GM19351 (cell line): ENCODE measurements at regions not wholly inside any gene's neighbourhood (a gene's known extent, or its start where the extent isn't known, plus 50 kb on each side); places are given as distances from the start of the nearest gene placed in this dataset.

Experiments used
- ATAC-seq: cut with Tn5 transposase; IDR thresholded peaks from one replicate; pipeline ENCODE4 v1.9.1; 2021; ENCODE audit warnings: mild to moderate bottlenecking, moderate library complexity; ENCODE audit not compliant: unreplicated experiment

DNA sequence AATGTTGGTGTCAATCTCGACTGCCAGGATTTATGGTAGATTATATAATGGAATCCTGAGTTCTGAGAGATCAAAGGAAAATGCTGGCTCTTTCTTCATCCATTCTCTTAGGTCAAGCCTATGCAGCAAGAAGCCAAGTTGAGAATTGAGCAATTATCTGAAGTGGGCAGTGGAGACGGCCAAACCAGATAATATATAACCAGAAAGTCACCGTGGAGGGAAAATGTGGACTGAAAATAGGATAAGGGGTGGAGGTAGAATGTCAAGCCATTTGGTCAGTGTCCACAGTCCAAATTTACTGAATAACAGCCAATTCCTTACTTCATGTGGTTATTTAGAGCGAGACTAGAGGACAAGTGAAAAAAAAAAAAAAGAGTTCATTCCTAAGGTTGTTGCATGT lies 107.8 kb upstream of the ESR1 start:
- no peak for ATAC-seq

DNA sequence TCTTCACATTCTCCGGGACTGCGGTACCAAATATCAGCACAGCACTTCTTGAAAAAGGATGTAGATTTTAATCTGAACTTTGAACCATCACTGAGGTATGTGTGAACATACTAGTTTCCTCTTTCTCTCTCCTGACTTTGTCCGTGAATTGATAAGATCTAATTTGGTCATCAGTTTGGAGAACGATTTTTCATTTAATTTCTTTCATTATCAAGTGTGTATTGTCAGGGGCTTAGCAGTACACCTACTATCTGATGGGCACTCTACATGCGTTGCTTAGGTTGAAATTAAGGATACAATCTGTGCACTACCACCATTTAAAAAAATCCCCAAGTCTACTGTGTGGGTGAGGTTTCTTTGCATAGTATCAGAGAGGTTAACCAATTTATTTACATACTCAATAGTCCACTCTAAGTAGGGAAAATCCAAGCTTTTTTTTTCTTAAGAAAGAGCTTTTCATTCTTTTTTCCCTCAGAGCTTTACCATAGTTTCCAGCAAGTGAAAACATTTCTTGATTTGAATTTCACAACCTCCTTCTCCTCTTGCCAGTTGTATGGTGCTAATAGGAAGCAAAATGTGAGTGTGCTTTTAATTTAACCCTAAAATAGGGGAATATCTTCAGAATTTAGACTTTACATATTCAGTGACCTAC lies 105.4 kb upstream of the ESR1 start:
- peak; percentile 84 for ATAC-seq

DNA sequence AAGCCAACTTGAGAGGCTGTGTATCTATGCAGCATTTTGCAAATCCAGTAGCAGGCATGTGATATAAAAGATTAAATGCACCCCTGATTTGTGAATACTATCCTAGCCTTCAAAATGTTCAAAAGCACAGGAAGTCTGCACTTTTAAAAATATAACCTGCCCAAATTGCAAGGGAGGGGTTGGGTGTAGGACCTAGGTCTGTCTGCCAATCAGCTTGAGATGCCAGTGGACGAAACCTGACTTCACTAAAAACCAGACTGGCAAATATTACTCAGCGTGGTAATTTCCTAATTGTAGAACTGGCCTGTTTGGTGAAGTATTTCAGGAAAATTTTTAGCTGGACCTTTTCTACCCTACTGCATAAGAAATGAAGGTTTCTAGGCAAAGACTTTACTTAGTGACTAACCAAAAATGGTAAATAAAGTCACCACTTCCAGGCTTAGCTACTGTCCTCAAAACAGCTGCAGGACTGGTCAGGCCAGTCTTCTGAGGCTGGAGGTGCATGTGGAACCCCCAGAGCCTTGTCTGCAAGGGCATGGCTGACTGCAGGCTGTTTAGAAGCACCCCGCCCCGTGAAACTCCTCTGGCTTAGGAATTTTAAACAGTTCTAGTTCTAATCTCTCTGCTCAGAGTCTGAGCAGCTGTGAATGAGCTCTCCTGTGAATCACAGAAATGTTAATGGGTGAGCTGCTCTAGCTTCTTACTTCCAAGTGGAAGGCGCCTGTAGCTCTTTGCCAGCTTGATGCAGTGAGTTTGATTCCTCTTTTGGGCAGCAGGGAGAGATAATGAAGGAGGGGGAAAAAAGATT lies 104.4 kb upstream of the ESR1 start:
- ATAC-seq, result peak; percentile 42

DNA sequence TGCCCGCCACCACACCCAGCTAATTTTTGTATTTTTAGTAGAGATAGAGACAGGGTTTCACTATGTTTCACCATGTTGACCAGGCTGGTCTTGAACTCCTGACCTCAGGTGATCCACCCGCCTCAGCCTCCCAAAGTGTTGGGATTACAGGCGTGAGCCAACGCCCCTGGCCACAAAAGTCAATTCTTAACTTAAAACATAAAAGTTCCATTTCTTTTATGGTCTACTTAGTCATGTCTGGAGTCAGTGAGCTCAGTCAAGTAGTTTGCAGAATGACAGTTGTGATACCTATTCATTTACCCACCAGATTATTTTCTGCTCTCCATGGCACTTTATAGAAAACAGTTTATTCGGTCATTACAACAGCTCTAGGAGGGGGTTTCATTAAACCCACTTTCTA lies 103.1 kb upstream of the ESR1 start:
- ATAC-seq, result no peak

DNA sequence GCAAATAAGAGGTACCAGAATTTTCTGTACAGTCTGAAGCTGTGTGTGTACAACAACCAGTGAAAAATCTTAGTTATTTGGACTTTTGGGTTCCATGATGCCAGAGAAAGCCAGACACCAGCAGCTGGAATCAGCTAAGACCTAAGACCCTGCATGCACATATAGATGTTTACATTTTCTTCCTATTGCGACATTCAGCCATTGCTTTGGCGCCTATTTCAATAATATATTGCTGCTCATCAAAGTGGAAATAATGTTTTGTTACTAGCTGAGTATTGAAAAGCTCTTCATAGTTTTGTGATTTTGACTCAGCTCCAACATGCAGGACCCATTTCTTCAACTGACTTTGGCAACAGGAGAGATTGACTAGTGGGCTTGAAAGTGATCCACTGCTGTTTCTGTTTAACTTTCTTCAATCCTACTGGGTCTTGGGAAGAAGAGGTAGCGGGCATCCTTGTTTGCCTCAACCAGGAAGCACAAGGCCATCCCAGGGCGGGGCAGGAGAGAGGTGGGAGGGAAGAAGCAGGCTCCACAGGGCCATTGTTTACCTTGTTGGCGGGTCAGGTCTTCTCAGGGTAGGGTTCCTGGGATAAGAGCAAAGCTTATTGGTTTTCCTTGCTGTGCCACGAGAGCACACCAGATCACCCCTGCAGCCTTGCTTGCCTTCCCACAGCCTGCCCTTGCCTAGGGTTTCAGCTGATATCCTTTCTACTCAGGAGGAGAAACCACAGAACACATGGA lies 101.3 kb upstream of the ESR1 start:
- ATAC-seq, result no peak

DNA sequence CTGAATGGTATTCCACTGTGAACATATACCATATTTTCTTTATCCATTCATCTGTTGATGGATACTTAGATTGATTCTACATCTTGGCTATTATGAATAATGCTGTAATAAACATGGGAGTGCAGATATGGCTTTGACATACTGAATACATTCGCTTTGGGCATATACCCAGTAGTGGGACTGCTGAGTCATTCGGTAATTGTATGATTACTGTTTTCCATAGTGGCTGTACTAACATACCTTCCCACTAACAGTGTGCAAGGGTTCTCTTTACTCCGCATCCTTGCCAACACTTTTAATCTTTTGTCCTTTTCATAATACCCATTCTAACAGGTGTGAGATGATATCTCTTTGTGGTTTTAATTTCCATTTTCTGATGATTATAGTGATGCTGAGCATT lies 98.2 kb upstream of the ESR1 start:
- ATAC-seq, result no peak

DNA sequence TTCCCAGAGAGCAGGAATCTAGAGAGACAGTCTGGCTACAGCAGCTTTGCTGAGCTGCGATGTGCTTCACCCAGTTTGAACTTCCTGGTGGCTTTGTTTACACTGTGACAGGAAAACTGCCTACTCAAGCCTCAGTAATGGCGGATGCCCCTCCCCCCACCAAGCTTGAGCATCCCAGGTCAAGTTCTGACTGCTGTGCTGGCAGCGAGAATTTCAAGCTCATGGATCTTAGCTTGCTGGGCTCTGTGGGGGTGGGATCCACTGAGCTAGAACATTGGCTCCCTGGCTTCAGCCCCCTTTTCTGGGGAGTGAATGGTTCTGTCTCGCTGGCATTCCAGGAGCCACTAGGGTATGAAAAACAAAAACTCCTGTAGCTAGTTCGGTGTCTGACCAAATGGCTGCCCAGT lies 91.0 kb upstream of the ESR1 start:
- ATAC-seq, result no peak

DNA sequence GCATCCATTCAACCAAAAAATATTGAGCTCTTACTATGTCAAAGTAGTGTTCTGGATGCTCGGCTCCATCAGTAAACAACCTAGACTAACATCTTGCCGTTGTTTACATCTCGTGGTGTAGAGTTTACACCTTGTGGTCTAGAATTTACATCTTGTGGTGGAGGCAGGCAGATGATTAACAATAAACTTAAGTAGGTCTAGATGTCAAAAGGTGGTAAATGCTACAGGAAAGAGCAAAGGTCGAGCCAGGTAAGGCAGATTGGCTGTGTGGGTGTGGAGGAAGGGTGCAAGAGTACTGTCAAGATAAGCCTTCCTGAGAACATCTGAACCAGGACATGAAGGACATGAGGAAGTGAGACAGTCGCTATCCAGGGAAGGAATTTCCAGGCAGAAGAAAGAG lies 88.4 kb upstream of the ESR1 start:
- ATAC-seq, result no peak

DNA sequence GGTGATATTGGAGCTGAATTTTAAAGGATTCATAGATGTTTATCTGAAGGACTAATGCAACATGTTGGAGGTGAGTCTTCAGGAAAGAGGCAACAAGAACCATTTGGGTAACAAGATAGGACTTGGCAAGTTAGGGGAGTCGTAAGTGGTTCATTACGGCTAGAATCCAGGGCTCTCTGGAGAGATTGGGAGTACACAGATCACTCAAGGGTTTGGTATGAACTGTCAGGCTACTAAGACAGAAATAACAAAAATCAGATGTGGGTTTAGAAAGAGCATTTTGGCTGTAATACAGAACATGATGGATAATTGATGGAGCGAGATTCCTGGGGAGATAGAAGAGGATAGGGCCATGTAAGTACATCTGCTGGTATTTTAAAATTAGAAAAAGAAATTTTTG lies 86.3 kb upstream of the ESR1 start:
- no peak for ATAC-seq

DNA sequence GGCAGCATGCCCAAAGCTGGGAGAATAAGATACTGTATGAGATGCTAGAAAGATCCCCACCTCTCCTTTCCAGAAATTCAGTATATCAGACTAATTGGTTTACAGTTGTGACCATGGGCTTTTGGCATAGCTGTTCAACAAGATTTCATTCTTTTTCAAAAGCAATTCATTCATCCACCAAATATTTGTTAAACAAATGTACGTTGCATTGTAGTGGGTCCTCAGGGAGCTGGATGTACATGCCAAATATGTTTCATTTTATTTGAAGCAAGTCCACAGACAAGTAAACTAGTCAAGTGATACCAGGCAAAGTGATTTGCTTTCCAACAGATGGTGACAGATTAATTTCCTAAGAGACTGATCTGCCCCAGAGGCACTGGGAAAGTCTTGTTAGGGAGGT lies 85.8 kb upstream of the ESR1 start:
- ATAC-seq, result no peak

DNA sequence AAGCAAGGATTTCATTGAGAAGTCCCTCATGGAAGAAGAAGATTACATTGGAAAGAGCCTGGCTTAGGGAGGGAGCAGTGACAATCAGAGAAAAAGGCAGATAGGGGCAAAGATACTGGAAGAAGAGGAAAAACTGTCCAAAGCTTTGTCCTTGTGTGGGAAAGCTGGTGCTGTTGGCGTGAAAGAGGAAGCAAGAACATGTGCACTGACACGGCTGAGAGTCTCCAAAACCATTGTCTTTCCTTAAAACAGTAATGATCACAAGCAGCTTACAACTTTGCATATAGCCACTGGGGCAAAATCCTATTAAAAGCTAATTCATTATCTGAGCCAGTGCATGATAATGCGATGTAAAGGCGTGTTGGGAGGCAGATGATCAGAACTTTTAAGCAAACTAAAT lies 85.1 kb upstream of the ESR1 start:
- peak; percentile 50 for ATAC-seq

DNA sequence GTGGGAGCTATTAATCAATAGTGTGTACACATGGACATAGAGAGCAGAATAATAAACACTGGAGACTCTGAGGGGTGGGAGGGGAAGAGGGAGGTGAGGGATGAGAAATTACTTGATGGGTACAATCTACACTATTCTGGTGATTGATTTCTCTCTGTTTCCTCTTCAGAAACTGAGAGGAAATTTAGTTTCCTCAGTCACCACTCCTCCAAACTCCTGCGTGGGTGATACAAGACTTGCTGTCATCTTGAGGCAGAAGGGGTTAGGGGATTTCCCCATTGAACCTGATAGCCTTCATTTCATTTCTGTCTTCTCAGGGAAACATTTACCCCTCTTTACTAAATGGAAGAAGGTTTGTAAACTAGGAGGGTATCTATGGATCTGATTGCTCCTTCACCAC lies 84.3 kb upstream of the ESR1 start:
- ATAC-seq, result peak; percentile 91

DNA sequence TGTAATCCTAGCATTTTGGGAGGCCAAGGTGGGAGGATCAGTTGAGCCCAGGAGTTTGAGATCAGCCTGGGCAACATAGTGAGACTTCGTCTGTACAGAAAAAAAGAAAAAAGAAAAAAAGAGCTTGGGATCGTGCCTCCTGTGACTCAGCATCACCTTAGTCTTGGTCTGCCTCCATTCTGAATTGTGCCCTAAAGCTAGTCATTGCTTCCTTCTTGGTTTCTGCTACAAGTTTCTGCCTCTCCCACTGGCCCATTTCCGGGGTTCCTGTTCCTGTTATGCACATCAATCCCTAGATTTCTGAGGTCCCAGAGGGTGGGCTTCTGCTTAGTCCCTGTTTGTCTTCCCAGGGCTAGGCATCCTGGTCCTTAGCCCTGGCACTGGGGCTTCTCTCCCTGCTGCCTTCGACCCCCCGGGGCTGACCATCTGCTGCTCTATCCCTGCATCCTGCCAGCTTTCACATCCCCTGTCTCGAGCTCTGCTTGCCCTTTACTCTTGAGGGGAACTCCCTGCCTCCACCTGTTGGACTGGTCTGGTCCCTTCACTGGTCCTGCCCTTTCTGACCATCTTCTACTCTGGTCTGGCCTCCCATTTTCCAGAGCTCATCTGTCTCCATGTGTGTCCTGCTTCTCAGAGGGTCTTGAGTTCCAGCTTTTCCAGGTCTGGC lies 77.5 kb upstream of the ESR1 start:
- ATAC-seq, result no peak

DNA sequence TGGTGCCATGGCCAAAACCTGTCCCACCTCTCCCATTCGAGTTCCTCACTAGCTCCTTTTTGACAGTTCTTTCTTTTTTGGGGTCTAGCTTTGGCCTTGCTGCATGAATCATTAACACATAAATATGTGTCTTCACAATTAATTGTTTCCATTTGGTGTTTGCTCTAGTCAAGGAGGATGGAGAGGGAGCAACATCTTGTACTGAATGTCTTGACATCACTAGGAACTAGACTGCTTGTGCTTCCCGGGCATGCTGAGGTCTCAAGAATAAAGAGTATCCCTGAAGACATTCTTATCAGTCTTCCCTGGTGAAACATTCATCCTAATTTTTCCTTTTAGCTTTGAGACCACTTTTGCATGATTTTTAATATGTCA lies 77.0 kb upstream of the ESR1 start:
- ATAC-seq, result no peak

DNA sequence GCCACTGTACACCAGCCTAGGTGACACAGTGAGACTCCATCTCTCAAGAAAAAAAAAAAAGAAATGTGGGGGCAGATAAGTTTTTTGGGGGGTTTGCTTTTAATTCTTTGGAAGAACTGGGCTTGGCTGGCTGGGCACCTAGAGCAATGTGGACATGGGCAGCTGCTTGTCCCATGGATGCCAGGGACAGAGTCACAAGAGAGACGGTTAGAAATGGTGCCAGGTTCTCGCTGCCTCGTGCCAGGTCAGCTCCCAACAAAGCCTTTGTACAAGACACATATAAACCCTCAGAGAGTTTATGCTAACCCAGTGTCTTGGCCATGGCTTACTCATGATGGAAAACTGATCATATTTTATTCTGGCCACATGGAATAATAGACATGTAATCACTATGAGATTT lies 76.2 kb upstream of the ESR1 start:
- ATAC-seq, result no peak

DNA sequence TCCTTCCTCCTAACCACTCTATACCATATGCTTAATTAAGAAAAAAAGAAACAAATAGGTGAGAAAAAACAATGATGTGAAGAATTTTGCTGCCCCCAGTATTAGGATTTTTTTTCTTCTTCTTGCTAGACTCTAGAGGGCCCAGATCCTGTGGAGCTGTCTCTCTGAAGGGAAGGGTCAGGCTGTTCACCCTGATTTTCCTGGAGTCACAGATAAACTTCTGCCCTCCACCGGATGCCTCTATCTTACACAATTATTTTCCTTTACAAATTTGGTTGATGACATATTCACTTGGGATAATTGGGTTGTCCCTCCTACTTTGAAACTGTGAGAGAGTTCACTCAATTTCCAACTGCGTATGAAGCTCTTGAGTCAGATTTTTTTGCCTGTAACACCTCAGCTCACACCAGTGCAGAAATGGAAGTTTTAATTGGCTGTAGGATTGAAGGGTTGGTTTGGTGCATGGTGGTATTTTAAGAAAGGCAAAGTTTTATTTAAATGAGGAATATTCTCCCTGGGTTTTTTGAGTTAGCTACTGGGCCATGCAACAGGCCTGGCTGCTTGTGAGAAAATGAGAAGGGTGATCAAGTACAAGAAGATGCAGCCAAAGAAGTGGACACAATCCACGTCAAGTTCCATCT lies 73.7 kb upstream of the ESR1 start:
- ATAC-seq, result no peak

DNA sequence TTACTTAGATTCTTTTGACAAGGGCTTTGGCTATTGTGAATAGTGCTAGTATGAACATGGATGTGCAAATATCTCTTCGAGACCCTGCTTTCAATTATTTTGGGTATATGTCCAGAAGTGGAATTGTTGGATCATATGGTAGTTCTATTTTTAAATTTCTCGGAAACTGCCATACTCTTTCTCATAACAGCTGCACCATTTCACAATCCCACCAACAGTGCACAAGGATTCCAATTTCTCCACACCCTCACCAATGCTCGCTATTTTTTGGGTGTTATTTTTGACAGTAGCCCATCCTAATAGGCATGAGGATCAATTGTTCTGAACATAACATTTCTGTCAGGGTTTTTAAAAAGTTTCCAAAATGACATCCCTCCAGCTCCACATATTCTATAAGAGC lies 69.2 kb upstream of the ESR1 start:
- ATAC-seq, result no peak

DNA sequence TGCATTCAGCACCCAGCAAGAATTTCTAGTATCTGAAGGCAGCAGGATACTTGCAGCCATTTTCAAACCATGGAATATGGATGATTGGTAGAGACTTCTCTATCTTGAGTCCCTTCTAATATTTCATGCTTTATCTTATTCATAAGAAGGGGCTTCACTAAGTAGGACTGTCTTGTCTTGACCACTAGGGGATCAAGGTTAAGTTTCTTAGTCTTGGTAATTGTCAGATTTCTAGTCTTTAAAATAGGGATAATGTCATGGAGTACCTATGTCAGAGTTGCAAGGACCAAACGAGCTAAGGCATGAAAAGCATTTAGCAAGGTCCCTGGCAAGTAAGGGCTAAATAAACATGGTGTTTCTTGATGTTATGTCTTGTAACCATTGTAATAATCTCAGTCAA lies 68.5 kb upstream of the ESR1 start:
- ATAC-seq, result no peak

DNA sequence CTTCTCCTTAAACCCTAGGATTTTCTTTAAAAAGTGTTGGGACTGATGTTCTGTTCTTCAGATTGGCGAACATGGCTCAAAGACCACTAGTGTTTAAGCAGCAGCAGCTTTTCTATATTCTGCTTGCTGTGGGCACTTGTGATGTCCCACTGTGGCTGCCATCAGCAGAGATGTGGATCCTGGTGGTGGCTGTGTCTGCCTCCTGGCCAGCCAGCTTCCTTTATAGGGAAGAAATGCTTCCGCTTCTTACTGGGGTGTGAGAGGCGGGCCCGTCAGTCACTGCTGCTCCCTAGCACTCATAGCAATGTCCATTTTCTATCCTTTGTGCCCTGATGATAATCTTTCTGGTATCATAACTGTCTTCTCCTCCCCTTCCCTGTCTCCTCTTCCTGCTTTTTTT lies 66.7 kb upstream of the ESR1 start:
- no peak for ATAC-seq

DNA sequence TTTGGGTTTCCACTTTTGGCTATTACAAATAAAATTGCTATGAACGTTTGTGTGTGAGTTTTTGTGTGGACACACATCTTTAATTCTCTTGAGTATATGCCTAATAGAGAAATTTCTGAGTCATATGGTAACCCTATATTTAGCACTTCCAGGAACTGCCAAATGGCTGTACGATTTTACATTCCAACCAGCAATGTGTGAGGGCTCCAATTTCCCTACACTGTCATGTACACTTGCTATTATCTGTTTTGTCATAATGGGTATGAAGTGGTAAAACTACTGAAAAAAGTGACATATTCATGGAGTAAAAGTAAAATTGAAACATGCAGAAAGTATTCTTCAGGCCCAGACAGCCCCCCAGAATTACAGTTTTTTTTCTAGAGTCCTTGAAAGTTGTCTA lies 59.6 kb upstream of the ESR1 start:
- ATAC-seq, result no peak

DNA sequence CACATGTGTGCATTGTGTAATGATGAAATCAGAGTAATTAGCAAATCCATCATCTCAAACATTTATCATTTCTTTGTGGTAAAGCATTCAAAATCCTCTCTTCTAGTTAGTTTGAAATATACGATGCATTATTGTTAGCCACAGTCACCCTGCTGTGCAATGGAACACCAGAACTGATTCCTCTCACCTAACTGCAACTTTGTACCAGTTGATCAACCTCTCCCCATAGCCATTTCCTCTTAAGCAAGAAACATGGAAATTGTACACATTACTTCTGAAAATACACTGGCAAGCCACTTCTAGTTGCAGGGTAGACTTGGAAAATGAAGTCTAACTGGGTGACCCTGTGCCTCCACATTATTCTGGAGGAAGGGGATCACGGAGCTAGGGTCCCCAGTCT lies 58.1 kb upstream of the ESR1 start:
- ATAC-seq, result no peak
